Uterus (tissue), 3 donors: ENCODE measurements at regions not wholly inside any gene's neighbourhood (a gene's known extent, or its start where the extent isn't known, plus 50 kb on each side); places are given as distances from the start of the nearest gene placed in this dataset.
"Not testable (repeated sequence)": the region's sequence is repeated elsewhere in the genome, so short reads cannot be mapped to it uniquely, and the experiment has no call there.

Source experiments
- DNase-seq, 2 donors: peaks; one replicate each; pipeline ENCODE4 v3.0.0-alpha.2; 2019 to 2020
- H3K27ac ChIP-seq, 2 donors: fragments of 200-600 bp; sonication (generic); 1 replicate in 1 of 2; 2 replicates in 1 of 2; pipeline ENCODE4 v1.5.1; 2016 to 2018
- H3K27me3 ChIP-seq, 2 donors: fragments of 200-600 bp; sonication (generic); one replicate each; pipeline ENCODE4 v1.5.1; 2018 to 2019; ENCODE audit warnings: control low read depth in 1 of 2
- H3K36me3 ChIP-seq, 2 donors: fragments of 200-600 bp; sonication (generic); one replicate each; pipeline ENCODE4 v1.5.1; 2019; ENCODE audit warnings: control low read depth in 1 of 2
- H3K4me1 ChIP-seq, 2 donors: fragments of 200-600 bp; sonication (generic); one replicate each; pipeline ENCODE4 v1.5.1; 2018 to 2019; ENCODE audit warnings: control low read depth in 1 of 2
- H3K4me3 ChIP-seq, 2 donors: fragments of 200-600 bp; sonication (generic); 1 replicate in 1 of 2; 2 replicates in 1 of 2; pipeline ENCODE4 v1.5.1; 2018 to 2019; ENCODE audit warnings: mild to moderate bottlenecking in 1 of 2
- H3K9me3 ChIP-seq, 2 donors: fragments of 200-600 bp; sonication (generic); one replicate each; pipeline ENCODE4 v1.5.1; 2019; ENCODE audit warnings: control low read depth in 1 of 2
- CTCF ChIP-seq, 4 experiments: fragments of 200-600 bp in 2 of 4; fragments of 450-650 bp in 2 of 4; sonication (generic) in 2 of 4; IDR thresholded peaks; one replicate each; pipeline ENCODE4 v1.5.1; 2016 to 2019; ENCODE audit warnings: antibody characterized with exemption in 4 of 4, mild to moderate bottlenecking in 2 of 4, moderate library complexity in 1 of 4
- POLR2A ChIP-seq, 2 donors: fragments of 450-650 bp; IDR thresholded peaks; one replicate each; pipeline ENCODE4 v1.6.1; 2016; ENCODE audit warnings: antibody characterized with exemption in 2 of 2, mild to moderate bottlenecking in 1 of 2, moderate library complexity in 1 of 2
- intact Hi-C: fragments of 100-400 bp; cut with DNase I; formaldehyde crosslinking; loops from one replicate; pipeline ENCODE4 v1.15.1; 2023; ENCODE audit warnings: low total_unique reads
- donor health status: DM: yes; HTN: yes; CAD: no.

- Histone ChIP-seq H3K9me3 (no peaks in the 10 kb centered on the region), H3K36me3 (no peaks in the 10 kb centered on the region), H3K27me3 (no peaks in the 10 kb centered on the region), H3K4me1 (no peaks in the 10 kb centered on the region), H3K27ac (no peak overlapping the region), H3K4me3 (no peak overlapping the region)
- no peak for DNase-seq
- TF ChIP-seq POLR2A (IDR thresholded peaks at IDR 0.05), result no peak
- no peak for TF ChIP-seq CTCF (IDR thresholded peaks at IDR 0.05)
- intact Hi-C loops, result no loop called here
Observed at GRCh38 chrX:42832764-42833549, 55.0 kb upstream of the PPP1R2C start.

GRCh38 chrX:42833550-42833940 is 55.6 kb upstream of the PPP1R2C start:
- H3K4me3 ChIP-seq, H3K27me3 ChIP-seq, H3K36me3 ChIP-seq, intact Hi-C loops, H3K27ac ChIP-seq, DNase-seq, H3K4me1 ChIP-seq, H3K9me3 ChIP-seq: not testable (repeated sequence)

GRCh38 chrX:42837101-42837726 is 59.3 kb upstream of the PPP1R2C start:
- no peaks in the 10 kb centered on the region for H3K27me3 ChIP-seq
- H3K4me1 ChIP-seq, result no peaks in the 10 kb centered on the region
- intact Hi-C loops, result no loop called here
- no peak overlapping the region for H3K27ac ChIP-seq
- no peaks in the 10 kb centered on the region for H3K36me3 ChIP-seq
- TF ChIP-seq POLR2A (IDR thresholded peaks at IDR 0.05) (no peak), CTCF (IDR thresholded peaks at IDR 0.05) (no peak)
- no peaks in the 10 kb centered on the region for H3K9me3 ChIP-seq
- DNase-seq, result no peak
- H3K4me3 ChIP-seq, result no peak overlapping the region

GRCh38 chrX:42837747-42838146 is 59.8 kb upstream of the PPP1R2C start:
- no peaks in the 10 kb centered on the region for H3K36me3 ChIP-seq
- intact Hi-C loops, result no loop called here
- no peaks in the 10 kb centered on the region for H3K27me3 ChIP-seq
- H3K4me3 ChIP-seq, result no peak overlapping the region
- DNase-seq, result no peak
- no peak overlapping the region for H3K27ac ChIP-seq
- H3K9me3 ChIP-seq, result no peaks in the 10 kb centered on the region
- no peak for TF ChIP-seq CTCF (IDR thresholded peaks at IDR 0.05)
- no peak for TF ChIP-seq POLR2A (IDR thresholded peaks at IDR 0.05)
- H3K4me1 ChIP-seq, result no peaks in the 10 kb centered on the region

GRCh38 chrX:42839632-42840031 is 61.7 kb upstream of the PPP1R2C start:
- H3K4me1 ChIP-seq, result no peaks in the 10 kb centered on the region
- no peaks in the 10 kb centered on the region for H3K27me3 ChIP-seq
- H3K36me3 ChIP-seq, result no peaks in the 10 kb centered on the region
- no peak overlapping the region for H3K27ac ChIP-seq
- H3K4me3 ChIP-seq, result no peak overlapping the region
- no peak for TF ChIP-seq POLR2A (IDR thresholded peaks at IDR 0.05)
- TF ChIP-seq CTCF (IDR thresholded peaks at IDR 0.05), result no peak
- no peaks in the 10 kb centered on the region for H3K9me3 ChIP-seq
- no peak for DNase-seq
- intact Hi-C loops, result no loop called here
